ENCODE measurements at regions not wholly inside any gene's neighbourhood (a gene's known extent, or its start where the extent isn't known, plus 50 kb on each side); places are given as distances from the start of the nearest gene placed in this dataset.

DNA sequence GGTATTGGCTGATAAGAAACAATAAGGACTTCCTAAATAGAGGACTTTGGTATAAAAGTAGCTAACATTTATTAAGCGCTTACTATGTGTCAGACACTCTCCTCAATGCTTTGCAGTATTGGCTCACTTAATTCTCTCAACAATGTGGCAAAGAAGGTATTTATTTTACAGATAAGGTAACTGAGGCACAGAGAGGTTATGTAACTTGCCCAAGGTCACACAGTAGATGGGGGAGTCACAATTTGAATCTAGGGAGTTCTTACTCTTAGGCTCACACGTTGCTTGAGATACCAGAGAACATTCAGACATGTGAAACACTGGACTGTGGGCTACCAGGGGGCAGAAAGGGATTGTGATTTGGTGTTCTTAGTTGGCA lies 60.8 kb upstream of the GPR158 start:
- 81 to 92% (median 89%) methylated on average over 2 of the region's 2 CpGs for WGBS, 4 donors
- Histone ChIP-seq H3K4me3 (no peak overlapping the region), H3K36me3 (no peaks in the 10 kb centered on the region), H3K27me3 (peaks cover 0 to 16% (median 0%) of the 10 kb centered on the region in 9 donors), H3K4me1 (peaks cover 0 to 6% (median 0%) of the 10 kb centered on the region in 12 donors), H3K27ac (no peak overlapping the region), H3K9me3 (no peaks in the 10 kb centered on the region)
- TF ChIP-seq, protein P1, sequence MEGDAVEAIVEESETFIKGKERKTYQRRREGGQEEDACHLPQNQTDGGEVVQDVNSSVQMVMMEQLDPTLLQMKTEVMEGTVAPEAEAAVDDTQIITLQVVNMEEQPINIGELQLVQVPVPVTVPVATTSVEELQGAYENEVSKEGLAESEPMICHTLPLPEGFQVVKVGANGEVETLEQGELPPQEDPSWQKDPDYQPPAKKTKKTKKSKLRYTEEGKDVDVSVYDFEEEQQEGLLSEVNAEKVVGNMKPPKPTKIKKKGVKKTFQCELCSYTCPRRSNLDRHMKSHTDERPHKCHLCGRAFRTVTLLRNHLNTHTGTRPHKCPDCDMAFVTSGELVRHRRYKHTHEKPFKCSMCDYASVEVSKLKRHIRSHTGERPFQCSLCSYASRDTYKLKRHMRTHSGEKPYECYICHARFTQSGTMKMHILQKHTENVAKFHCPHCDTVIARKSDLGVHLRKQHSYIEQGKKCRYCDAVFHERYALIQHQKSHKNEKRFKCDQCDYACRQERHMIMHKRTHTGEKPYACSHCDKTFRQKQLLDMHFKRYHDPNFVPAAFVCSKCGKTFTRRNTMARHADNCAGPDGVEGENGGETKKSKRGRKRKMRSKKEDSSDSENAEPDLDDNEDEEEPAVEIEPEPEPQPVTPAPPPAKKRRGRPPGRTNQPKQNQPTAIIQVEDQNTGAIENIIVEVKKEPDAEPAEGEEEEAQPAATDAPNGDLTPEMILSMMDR (IDR thresholded peaks at IDR 0.05): no peak
- no peak for TF ChIP-seq POLR2A (IDR thresholded peaks at IDR 0.05)
- DNase-seq (no peak), ATAC-seq (no peak)
- intact Hi-C loops (cut with DNase I): loop anchor here in 8 of 10 donors (5.0 to 10.0 kb wide), 6 partner anchors 111 to 598 kb away; no protein-coding TSS in a partner anchor

DNA sequence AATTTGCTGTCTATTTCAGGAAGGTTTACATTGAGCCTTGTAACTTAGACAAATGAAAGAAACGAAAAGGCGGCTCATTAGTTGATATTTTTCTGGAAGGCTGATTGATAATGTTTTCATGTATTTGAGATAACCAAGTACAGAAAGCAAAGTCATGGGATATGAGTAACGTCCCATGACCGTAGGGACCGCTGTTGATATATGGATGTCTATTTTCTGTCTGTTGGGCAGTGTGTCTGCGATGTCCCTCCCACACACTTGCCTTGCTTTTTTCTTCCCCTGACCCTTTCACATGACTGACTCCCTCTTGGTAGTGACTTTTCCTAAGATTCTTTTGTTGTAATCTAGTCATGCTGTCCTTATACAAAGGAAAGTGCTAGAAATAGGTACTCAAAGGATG lies 57.0 kb upstream of the GPR158 start:
- intact Hi-C loops (cut with DNase I): loop anchor here in 6 of 10 donors (10.0 kb wide), 2 partner anchors 107 to 567 kb away; no protein-coding TSS in a partner anchor

DNA sequence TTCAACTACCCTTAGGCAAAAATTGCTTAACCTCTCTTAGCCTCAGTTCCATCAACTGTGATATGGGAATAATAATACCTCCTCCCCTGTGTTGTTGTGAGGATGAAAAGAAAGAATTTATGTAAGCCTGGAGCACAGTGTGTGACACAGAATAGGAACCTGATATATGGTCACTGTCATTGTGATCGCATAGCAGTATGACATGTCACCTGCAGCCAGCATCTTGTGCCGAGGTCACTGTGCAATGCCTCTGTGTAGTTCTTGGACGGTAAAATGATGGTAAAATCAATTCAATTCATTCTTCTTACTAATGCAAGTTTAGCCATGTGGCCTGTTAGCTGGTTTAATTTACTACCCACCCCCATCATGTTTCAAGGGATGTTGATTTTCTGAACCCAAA lies 54.6 kb upstream of the GPR158 start:
- H3K4me1 ChIP-seq: no peaks in the 10 kb centered on the region
- H3K27ac ChIP-seq: no peak overlapping the region
- H3K36me3 ChIP-seq: no peaks in the 10 kb centered on the region
- no peaks in the 10 kb centered on the region for H3K9me3 ChIP-seq
- WGBS, 4 donors: 90 to 95% (median 94%) methylated on average over 3 of the region's 3 CpGs
- H3K4me3 ChIP-seq: no peak overlapping the region
- peaks cover 0 to 16% (median 0%) of the 10 kb centered on the region in 9 donors for H3K27me3 ChIP-seq
- DNase-seq (no peak), ATAC-seq (no peak)
- TF ChIP-seq, protein P1 (IDR thresholded peaks at IDR 0.05): no peak
- no peak for TF ChIP-seq POLR2A (IDR thresholded peaks at IDR 0.05)
- intact Hi-C loops (cut with DNase I): no loop called here

More for the DNA sequence above, 57.0 kb upstream of the GPR158 start:
- Histone ChIP-seq H3K36me3 (no peaks in the 10 kb centered on the region), H3K9me3 (no peaks in the 10 kb centered on the region), H3K27ac (no peak overlapping the region), H3K27me3 (peaks cover 0 to 16% (median 0%) of the 10 kb centered on the region in 9 donors), H3K4me1 (peaks cover 0 to 6% (median 0%) of the 10 kb centered on the region in 12 donors), H3K4me3 (no peak overlapping the region)
- 64 to 72% (median 68%) methylated on average over 6 of the region's 6 CpGs for WGBS, 4 donors
- no peak for ATAC-seq
- no peak for DNase-seq
- no peak for TF ChIP-seq POLR2A (IDR thresholded peaks at IDR 0.05)
- TF ChIP-seq, protein P1 (IDR thresholded peaks at IDR 0.05): no peak
